ENCODE measurements at regions not wholly inside any gene's neighbourhood (a gene's known extent, or its start where the extent isn't known, plus 50 kb on each side); places are given as distances from the start of the nearest gene placed in this dataset.

GRCh38 chr9:81529556-81530193 lies 159.7 kb downstream of the TLE1 start:
- TF ChIP-seq POLR2A (IDR thresholded peaks at IDR 0.05) (no peak), CTCF (IDR thresholded peaks at IDR 0.05) (no peak)

Measured in upper lobe of left lung (tissue), 4 donors.